ENCODE measurements at regions not wholly inside any gene's neighbourhood (a gene's known extent, or its start where the extent isn't known, plus 50 kb on each side); places are given as distances from the start of the nearest gene placed in this dataset.

- H3K27ac ChIP-seq, result no peak overlapping the region
- H3K36me3 ChIP-seq, result no peaks in the 10 kb centered on the region
- intact Hi-C loops (cut with DNase I), result no loop called here
- ATAC-seq, result no peak
- no peaks in the 10 kb centered on the region for H3K9me3 ChIP-seq
- H3K27me3 ChIP-seq, result no peaks in the 10 kb centered on the region
- H3K4me1 ChIP-seq, result no peaks in the 10 kb centered on the region
- H3K4me3 ChIP-seq, result no peak overlapping the region
- DNase-seq, result no peak
- TF ChIP-seq, protein P1, sequence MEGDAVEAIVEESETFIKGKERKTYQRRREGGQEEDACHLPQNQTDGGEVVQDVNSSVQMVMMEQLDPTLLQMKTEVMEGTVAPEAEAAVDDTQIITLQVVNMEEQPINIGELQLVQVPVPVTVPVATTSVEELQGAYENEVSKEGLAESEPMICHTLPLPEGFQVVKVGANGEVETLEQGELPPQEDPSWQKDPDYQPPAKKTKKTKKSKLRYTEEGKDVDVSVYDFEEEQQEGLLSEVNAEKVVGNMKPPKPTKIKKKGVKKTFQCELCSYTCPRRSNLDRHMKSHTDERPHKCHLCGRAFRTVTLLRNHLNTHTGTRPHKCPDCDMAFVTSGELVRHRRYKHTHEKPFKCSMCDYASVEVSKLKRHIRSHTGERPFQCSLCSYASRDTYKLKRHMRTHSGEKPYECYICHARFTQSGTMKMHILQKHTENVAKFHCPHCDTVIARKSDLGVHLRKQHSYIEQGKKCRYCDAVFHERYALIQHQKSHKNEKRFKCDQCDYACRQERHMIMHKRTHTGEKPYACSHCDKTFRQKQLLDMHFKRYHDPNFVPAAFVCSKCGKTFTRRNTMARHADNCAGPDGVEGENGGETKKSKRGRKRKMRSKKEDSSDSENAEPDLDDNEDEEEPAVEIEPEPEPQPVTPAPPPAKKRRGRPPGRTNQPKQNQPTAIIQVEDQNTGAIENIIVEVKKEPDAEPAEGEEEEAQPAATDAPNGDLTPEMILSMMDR (IDR thresholded peaks at IDR 0.05), result no peak
Observed at GRCh38 chr7:27375958-27376357, 133.4 kb downstream of the EVX1 start.

DNA sequence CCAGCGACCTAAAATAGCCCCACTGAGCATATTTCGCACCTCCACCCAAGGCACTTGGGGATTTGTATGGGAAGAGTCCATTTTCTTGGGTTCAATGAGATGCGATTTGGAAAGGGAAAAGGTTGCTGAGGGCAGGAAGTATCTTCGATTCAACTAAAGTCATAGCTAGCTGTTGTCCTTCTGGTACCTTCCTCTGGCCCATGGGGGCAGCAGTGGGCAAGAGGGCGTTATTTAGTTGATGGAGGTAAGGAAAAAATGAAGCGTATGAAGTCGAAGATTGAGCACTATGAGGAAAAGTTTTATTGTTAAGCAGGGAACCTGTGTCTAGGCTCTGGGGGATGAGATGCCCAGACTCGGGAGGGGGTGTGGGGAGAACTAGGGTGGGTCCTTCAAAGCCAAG lies 135.4 kb downstream of the EVX1 start:
- ATAC-seq, result no peak
- no peaks in the 10 kb centered on the region for H3K4me1 ChIP-seq
- DNase-seq, result no peak
- H3K4me3 ChIP-seq, result no peak overlapping the region
- intact Hi-C loops (cut with DNase I), result no loop called here
- H3K27me3 ChIP-seq, result no peaks in the 10 kb centered on the region
- no peaks in the 10 kb centered on the region for H3K36me3 ChIP-seq
- no peak overlapping the region for H3K27ac ChIP-seq
- TF ChIP-seq, protein P1 (IDR thresholded peaks at IDR 0.05), result no peak
- H3K9me3 ChIP-seq, result no peaks in the 10 kb centered on the region

DNA sequence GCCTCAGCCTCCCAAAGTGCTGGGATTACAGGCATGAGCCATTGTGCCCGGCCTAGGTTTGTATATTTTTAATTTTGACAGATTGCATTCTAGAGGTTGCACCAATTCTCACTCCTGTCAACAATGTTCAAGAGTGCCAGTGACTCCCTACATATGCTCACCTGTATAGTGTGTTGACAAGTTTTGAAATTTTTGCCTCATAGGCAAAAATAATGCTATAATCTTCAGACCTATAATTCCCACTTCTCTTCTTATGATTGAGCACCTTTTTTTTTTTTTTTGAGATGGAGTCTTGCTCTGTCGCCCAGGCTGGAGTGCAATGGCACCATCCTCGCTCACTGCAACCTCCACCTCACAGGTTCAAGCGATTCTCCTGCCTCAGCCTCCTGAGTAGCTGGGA lies 139.7 kb downstream of the EVX1 start:
- H3K27ac ChIP-seq, result no peak overlapping the region

GRCh38 chr7:27386581-27386980 lies 144.0 kb downstream of the EVX1 start:
- intact Hi-C loops (cut with DNase I), result no loop called here
- Histone ChIP-seq H3K27ac (no peak overlapping the region), H3K9me3 (no peaks in the 10 kb centered on the region), H3K4me1 (no peaks in the 10 kb centered on the region), H3K27me3 (no peaks in the 10 kb centered on the region), H3K4me3 (no peak overlapping the region), H3K36me3 (no peaks in the 10 kb centered on the region)
- no peak for DNase-seq
- ATAC-seq, result no peak
- TF ChIP-seq, protein P1 (IDR thresholded peaks at IDR 0.05), result no peak

More for the DNA sequence above, 139.7 kb downstream of the EVX1 start:
- DNase-seq (no peak), ATAC-seq (no peak)
- no peaks in the 10 kb centered on the region for H3K9me3 ChIP-seq
- H3K4me1 ChIP-seq, result no peaks in the 10 kb centered on the region
- no peaks in the 10 kb centered on the region for H3K27me3 ChIP-seq
- TF ChIP-seq, protein P1 (IDR thresholded peaks at IDR 0.05), result no peak
- no peaks in the 10 kb centered on the region for H3K36me3 ChIP-seq
- H3K4me3 ChIP-seq, result no peak overlapping the region
- intact Hi-C loops (cut with DNase I), result no loop called here

- Histone ChIP-seq H3K4me3 (no peak overlapping the region), H3K27me3 (no peaks in the 10 kb centered on the region)
- intact Hi-C loops (cut with DNase I), result no loop called here
Observed at GRCh38 chr7:27387864-27388263, 145.3 kb downstream of the EVX1 start.

More at GRCh38 chr7:27387864-27388263, 145.3 kb downstream of the EVX1 start:
- no peak overlapping the region for H3K27ac ChIP-seq
- H3K36me3 ChIP-seq, result no peaks in the 10 kb centered on the region
- ATAC-seq (no peak), DNase-seq (no peak)
- H3K4me1 ChIP-seq, result no peaks in the 10 kb centered on the region
- TF ChIP-seq, protein P1 (IDR thresholded peaks at IDR 0.05), result no peak
- H3K9me3 ChIP-seq, result no peaks in the 10 kb centered on the region
